Neural cell (in vitro differentiated cells): ENCODE measurements at regions not wholly inside any gene's neighbourhood (a gene's known extent, or its start where the extent isn't known, plus 50 kb on each side); places are given as distances from the start of the nearest gene placed in this dataset.
A peak's percentile ranks its signal among the peaks of the same experiment; 100 is the strongest.

Experiments used
- H2AFZ ChIP-seq: fragments of 200-600, 300-800 bp; sonication (generic), shearing (Covaris generic); 2 replicates; pipeline ENCODE4 v1.6.0; 2014; ENCODE audit warnings: low read depth, mild to moderate bottlenecking, antibody characterized with exemption, low read length, moderate library complexity
- H3F3A ChIP-seq: fragments of 200-600 bp; shearing (Covaris generic); 2 replicates; pipeline ENCODE4 v1.6.1; 2016; ENCODE audit warnings: mild to moderate bottlenecking, moderate library complexity, mixed read lengths, antibody characterized with exemption, low read length; ENCODE audit not compliant: insufficient read depth, poor library complexity, severe bottlenecking
- H3K27ac ChIP-seq: fragments of 200-600, 300-800 bp; sonication (generic), shearing (Covaris generic); 2 replicates; pipeline ENCODE4 v1.5.1; 2014; ENCODE audit warnings: mild to moderate bottlenecking, low read length, moderate library complexity
- H3K27me3 ChIP-seq: fragments of 300-800, 200-600 bp; sonication (generic), shearing (Covaris generic); 2 replicates; pipeline ENCODE4 v1.6.0; 2014; ENCODE audit warnings: mild to moderate bottlenecking, low read depth, low read length, moderate library complexity; ENCODE audit not compliant: insufficient read depth
- H3K36me3 ChIP-seq: fragments of 300-800, 200-600 bp; sonication (generic), shearing (Covaris generic); 2 replicates; pipeline ENCODE4 v1.5.1; 2014; ENCODE audit warnings: mild to moderate bottlenecking, antibody characterized with exemption, low read length, moderate library complexity; ENCODE audit not compliant: insufficient read depth
- H3K4me2 ChIP-seq: fragments of 300-800, 200-600 bp; sonication (generic), shearing (Covaris generic); 2 replicates; pipeline ENCODE4 v1.6.0; 2014; ENCODE audit warnings: mild to moderate bottlenecking, low read length
- H3K4me3 ChIP-seq: fragments of 300-800, 200-600 bp; sonication (generic), shearing (Covaris generic); 2 replicates; pipeline ENCODE4 v1.5.1; 2014; ENCODE audit warnings: mild to moderate bottlenecking, low read length, moderate library complexity
- H3K79me2 ChIP-seq: fragments of 200-600 bp; shearing (Covaris generic); replicated peaks from 2 replicates; pipeline ENCODE4 v1.6.0; 2014; ENCODE audit warnings: mild to moderate bottlenecking, low read length, moderate library complexity; ENCODE audit not compliant: insufficient read depth
- H3K9ac ChIP-seq: fragments of 300-800, 200-600 bp; sonication (generic), shearing (Covaris generic); 2 replicates; pipeline ENCODE4 v1.6.1; 2016; ENCODE audit warnings: mild to moderate bottlenecking, low read length, mixed read lengths
- H3K9me2 ChIP-seq: fragments of 200-600 bp; shearing (Covaris generic); 2 replicates; pipeline ENCODE4 v1.6.1; 2016; ENCODE audit warnings: mild to moderate bottlenecking, low read length, mixed read lengths; ENCODE audit not compliant: insufficient read depth
- H3K9me3 ChIP-seq: fragments of 200-600, 300-800 bp; sonication (generic), shearing (Covaris generic); 2 replicates; pipeline ENCODE4 v1.6.1; 2016; ENCODE audit warnings: mild to moderate bottlenecking, mixed run types, low read length, moderate library complexity, mixed read lengths
- H4K20me1 ChIP-seq: fragments of 200-600 bp; shearing (Covaris generic); 2 replicates; pipeline ENCODE4 v1.6.1; 2016; ENCODE audit warnings: mild to moderate bottlenecking, mixed run types; ENCODE audit not compliant: insufficient read depth
- EP300 ChIP-seq: fragments of 450-650 bp; conservative IDR thresholded peaks from 2 replicates; pipeline ENCODE4 v1.6.1; 2014; ENCODE audit warnings: antibody characterized with exemption, mild to moderate bottlenecking, moderate library complexity; ENCODE audit not compliant: poor library complexity, severe bottlenecking
- EZH2 ChIP-seq: fragments of 200-600, 300-800 bp; shearing (Covaris generic), sonication (generic); IDR thresholded peaks from 2 replicates; pipeline ENCODE4 v1.6.1; 2014; ENCODE audit warnings: antibody characterized with exemption, low read length, borderline replicate concordance, mild to moderate bottlenecking; ENCODE audit not compliant: insufficient read depth, poor library complexity, severe bottlenecking
- MXI1 ChIP-seq: fragments of 450-650 bp; conservative IDR thresholded peaks from 2 replicates; pipeline ENCODE4 v1.6.1; 2014; ENCODE audit warnings: antibody characterized with exemption, mild to moderate bottlenecking; ENCODE audit not compliant: poor library complexity, severe bottlenecking
- POLR2AphosphoS5 ChIP-seq: IDR thresholded peaks from 2 replicates; pipeline ENCODE4 v1.6.1; 2012
- RAD21 ChIP-seq: fragments of 450-650 bp; conservative IDR thresholded peaks from 2 replicates; pipeline ENCODE4 v1.6.1; 2014; ENCODE audit warnings: antibody characterized with exemption, mild to moderate bottlenecking, moderate library complexity
- SMC3 ChIP-seq: fragments of 450-650 bp; conservative IDR thresholded peaks from 2 replicates; pipeline ENCODE4 v1.6.1; 2014; ENCODE audit warnings: antibody characterized with exemption, mild to moderate bottlenecking, moderate library complexity; ENCODE audit not compliant: poor library complexity
- TAF1 ChIP-seq: IDR thresholded peaks from 2 replicates; pipeline ENCODE4 v1.6.1; 2012; ENCODE audit warnings: low read depth
- TF ChIP-seq, protein P1 (sequence below): fragments of 450-650 bp; IDR thresholded peaks from 2 replicates; pipeline ENCODE4 v1.5.1; 2014; ENCODE audit warnings: antibody characterized with exemption, mild to moderate bottlenecking, moderate library complexity; ENCODE audit not compliant: poor library complexity, severe bottlenecking
- TF ChIP-seq, protein P2 (sequence below): IDR thresholded peaks from 2 replicates; pipeline ENCODE4 v1.6.1; 2012; ENCODE audit warnings: borderline replicate concordance

DNA sequence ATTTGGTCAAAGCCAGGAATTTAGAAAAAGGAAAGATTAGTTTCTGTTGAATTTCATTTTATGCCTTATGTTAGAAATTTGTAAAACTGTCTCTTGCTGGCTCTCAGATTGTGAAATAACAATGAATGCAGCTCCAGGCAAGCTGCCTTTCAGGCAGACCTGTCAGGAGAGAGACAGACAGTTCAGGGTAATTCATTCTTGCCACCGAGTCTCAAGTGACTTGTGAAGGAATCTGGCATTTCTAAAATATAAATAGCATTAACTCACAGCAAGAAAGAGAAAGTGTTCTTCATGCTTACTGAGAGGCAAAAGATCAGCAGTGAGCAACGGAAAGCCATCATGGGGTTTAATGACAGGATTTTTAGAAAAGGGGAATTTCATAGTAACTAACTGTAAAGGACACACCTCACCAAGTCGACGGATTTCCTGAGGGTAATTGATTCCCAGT lies 442.3 kb upstream of the AKR1E2 start:
- Histone ChIP-seq H3K4me2 (peak overlapping the region; percentile 62), H3F3A (peaks cover 9% of the 10 kb centered on the region), H3K9ac (peak overlapping the region; percentile 40), H3K27ac (peak overlapping the region; percentile 80), H3K9me3 (no peaks in the 10 kb centered on the region), H3K9me2 (no peaks in the 10 kb centered on the region), H3K79me2 (no peaks in the 10 kb centered on the region), H3K27me3 (no peaks in the 10 kb centered on the region), H3K36me3 (no peaks in the 10 kb centered on the region), H3K4me3 (peak overlapping the region; percentile 47), H4K20me1 (no peaks in the 10 kb centered on the region), H2AFZ (no peak overlapping the region)
- TF ChIP-seq TAF1 (no peak), EP300 (peak; percentile 98), RAD21 (peak; percentile 48), SMC3 (peak; percentile 46), POLR2AphosphoS5 (peak; percentile 85), EZH2 (no peak), MXI1 (no peak)
- TF ChIP-seq, protein P1, sequence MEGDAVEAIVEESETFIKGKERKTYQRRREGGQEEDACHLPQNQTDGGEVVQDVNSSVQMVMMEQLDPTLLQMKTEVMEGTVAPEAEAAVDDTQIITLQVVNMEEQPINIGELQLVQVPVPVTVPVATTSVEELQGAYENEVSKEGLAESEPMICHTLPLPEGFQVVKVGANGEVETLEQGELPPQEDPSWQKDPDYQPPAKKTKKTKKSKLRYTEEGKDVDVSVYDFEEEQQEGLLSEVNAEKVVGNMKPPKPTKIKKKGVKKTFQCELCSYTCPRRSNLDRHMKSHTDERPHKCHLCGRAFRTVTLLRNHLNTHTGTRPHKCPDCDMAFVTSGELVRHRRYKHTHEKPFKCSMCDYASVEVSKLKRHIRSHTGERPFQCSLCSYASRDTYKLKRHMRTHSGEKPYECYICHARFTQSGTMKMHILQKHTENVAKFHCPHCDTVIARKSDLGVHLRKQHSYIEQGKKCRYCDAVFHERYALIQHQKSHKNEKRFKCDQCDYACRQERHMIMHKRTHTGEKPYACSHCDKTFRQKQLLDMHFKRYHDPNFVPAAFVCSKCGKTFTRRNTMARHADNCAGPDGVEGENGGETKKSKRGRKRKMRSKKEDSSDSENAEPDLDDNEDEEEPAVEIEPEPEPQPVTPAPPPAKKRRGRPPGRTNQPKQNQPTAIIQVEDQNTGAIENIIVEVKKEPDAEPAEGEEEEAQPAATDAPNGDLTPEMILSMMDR, result no peak
- TF ChIP-seq, protein P2, sequence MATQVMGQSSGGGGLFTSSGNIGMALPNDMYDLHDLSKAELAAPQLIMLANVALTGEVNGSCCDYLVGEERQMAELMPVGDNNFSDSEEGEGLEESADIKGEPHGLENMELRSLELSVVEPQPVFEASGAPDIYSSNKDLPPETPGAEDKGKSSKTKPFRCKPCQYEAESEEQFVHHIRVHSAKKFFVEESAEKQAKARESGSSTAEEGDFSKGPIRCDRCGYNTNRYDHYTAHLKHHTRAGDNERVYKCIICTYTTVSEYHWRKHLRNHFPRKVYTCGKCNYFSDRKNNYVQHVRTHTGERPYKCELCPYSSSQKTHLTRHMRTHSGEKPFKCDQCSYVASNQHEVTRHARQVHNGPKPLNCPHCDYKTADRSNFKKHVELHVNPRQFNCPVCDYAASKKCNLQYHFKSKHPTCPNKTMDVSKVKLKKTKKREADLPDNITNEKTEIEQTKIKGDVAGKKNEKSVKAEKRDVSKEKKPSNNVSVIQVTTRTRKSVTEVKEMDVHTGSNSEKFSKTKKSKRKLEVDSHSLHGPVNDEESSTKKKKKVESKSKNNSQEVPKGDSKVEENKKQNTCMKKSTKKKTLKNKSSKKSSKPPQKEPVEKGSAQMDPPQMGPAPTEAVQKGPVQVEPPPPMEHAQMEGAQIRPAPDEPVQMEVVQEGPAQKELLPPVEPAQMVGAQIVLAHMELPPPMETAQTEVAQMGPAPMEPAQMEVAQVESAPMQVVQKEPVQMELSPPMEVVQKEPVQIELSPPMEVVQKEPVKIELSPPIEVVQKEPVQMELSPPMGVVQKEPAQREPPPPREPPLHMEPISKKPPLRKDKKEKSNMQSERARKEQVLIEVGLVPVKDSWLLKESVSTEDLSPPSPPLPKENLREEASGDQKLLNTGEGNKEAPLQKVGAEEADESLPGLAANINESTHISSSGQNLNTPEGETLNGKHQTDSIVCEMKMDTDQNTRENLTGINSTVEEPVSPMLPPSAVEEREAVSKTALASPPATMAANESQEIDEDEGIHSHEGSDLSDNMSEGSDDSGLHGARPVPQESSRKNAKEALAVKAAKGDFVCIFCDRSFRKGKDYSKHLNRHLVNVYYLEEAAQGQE, result peak; percentile 76

DNA sequence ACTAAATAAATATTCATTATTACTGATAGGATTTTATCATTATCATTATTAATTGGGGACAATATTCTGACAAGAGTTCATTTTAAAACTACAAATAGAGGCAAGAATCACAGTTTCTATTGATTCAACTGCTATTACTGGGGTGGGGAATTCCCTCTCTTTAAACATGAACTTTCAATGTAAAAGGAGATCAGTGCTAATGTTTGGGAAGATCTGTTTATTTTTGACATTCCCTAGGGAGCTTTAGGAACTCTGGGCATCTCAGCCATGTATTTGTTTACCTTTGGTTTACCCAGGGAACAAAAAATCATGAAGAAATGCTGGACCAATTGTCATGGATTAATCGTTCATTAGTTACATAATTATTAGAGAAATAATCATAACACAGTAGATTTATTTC lies 443.2 kb upstream of the AKR1E2 start:
- Histone ChIP-seq H3K27ac (peak overlapping the region; percentile 80), H3K36me3 (no peaks in the 10 kb centered on the region), H3K4me2 (peak overlapping the region; percentile 62), H2AFZ (no peak overlapping the region), H3K27me3 (no peaks in the 10 kb centered on the region), H4K20me1 (no peaks in the 10 kb centered on the region), H3K9me3 (no peaks in the 10 kb centered on the region), H3F3A (peaks cover 9% of the 10 kb centered on the region), H3K9me2 (no peaks in the 10 kb centered on the region), H3K4me3 (no peak overlapping the region), H3K9ac (peak overlapping the region; percentile 36), H3K79me2 (no peaks in the 10 kb centered on the region)
- no peak for TF ChIP-seq EZH2
- no peak for TF ChIP-seq SMC3
- no peak for TF ChIP-seq MXI1

DNA sequence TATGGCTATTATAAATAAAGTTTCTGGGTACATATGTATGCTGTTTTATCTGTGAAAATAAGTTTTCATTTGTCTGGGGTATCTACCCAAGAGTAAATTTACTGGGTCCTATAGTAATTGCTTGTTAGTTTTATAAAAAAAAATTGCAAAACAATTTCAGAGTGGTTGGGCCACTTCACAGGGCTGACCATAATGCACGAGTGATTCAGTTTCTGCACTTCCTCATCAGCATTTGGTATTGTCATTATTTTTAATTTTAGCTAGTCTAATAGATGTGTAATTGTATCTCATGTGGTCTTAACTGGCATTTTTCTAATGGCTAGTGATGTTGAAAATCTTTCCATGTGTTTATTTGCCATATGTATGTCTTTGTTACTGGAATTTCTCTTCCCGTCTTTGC lies 452.4 kb upstream of the AKR1E2 start:
- no peaks in the 10 kb centered on the region for H3K9me2 ChIP-seq
- no peaks in the 10 kb centered on the region for H3K9me3 ChIP-seq
- no peak overlapping the region for H3K27ac ChIP-seq
- H3K4me3 ChIP-seq, result no peak overlapping the region
- H3K36me3 ChIP-seq, result no peaks in the 10 kb centered on the region
- no peak overlapping the region for H2AFZ ChIP-seq
- H4K20me1 ChIP-seq, result no peaks in the 10 kb centered on the region
- no peak overlapping the region for H3K9ac ChIP-seq
- no peak overlapping the region for H3K4me2 ChIP-seq
- no peaks in the 10 kb centered on the region for H3K27me3 ChIP-seq
- TF ChIP-seq RAD21 (no peak), POLR2AphosphoS5 (no peak), SMC3 (no peak), EP300 (no peak), TAF1 (no peak), MXI1 (no peak)
- TF ChIP-seq, protein P1, result no peak
- H3F3A ChIP-seq, result no peaks in the 10 kb centered on the region
- H3K79me2 ChIP-seq, result no peaks in the 10 kb centered on the region
